ENCODE measurements at regions not wholly inside any gene's neighbourhood (a gene's known extent, or its start where the extent isn't known, plus 50 kb on each side); places are given as distances from the start of the nearest gene placed in this dataset.
A peak's percentile ranks its signal among the peaks of the same experiment; 100 is the strongest.
"Not testable (repeated sequence)": the region's sequence is repeated elsewhere in the genome, so short reads cannot be mapped to it uniquely, and the experiment has no call there.

DNA sequence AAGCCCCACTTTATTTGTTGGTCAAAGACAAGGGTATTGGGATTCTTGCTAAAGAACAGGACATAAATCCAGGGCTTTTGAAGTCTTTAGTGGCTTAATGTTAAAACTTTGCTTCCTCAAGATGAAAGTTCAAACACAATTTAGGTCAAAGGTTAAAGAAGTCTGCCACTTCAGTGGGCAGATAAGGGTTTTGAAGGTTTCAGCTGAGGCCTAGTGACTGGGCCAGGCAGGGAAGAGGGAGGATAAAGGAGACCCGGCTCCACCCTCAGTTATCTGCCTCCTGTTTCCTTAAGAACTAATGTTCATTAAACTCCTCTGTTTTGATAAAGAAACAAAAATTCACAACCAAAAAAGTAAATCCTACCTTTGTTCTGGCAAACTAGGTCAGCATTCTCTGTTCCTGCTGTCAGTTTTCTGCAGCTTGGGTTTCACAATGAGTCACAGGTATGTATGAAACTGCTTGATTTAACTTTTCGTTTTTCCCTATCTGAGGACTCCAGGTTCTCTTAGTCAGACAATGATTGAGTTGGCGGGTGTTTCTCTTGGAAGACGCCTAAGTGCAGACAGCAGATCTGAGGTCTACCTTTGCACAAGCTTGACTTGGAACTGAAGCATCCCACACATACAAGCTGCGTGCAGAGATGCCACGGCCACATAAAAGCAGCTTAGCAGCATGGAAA, 208.3 kb downstream of the EXOC5 start:
- DNase-seq, result no peak

DNA sequence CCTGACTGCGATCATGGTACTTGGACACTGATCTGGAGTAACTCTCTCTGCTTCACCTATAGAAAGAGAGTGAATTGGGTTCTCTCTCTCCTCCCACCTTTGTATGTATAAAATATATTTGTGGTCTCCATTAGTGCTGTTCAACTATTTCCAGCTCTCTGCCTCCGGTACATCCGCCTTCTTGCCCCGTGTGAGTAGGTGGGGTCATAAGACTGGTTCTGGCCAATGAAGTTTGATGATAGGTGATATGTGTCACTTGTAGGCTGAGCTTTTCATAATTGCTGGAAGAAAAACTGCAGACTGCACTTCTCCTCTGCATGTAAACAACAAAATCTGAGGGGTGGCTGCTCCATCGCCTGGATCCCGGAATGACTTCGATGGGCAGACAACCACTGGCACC, 210.4 kb downstream of the EXOC5 start:
- no peak for DNase-seq

DNA sequence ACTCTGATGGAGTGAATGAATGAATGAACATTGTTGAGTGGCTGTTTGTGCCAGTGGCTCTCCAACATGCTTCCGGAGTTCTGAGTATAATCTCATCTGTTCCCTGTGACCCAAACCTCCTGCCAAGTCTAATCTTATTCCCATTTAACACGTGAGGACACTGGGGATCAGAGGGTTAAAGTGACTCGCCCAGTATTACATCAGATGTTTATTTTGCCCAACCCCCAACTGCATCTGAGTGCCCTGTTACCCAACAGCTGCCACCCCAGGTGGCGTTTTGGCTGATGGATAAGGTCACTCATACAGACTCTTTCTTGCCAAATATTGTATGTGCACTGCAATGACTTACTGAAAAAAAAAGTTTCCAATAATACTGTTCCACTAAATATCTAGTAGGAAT, 210.9 kb downstream of the EXOC5 start:
- no peak for DNase-seq

GRCh38 chr14:57056522-57056921, 212.2 kb downstream of the EXOC5 start:
- not testable (repeated sequence) for DNase-seq

- DNase-seq, result no peak
Observed at GRCh38 chr14:57052705-57053302, 215.9 kb downstream of the EXOC5 start.

GRCh38 chr14:57051633-57052032, 217.1 kb downstream of the EXOC5 start:
- DNase-seq, result no peak

DNA sequence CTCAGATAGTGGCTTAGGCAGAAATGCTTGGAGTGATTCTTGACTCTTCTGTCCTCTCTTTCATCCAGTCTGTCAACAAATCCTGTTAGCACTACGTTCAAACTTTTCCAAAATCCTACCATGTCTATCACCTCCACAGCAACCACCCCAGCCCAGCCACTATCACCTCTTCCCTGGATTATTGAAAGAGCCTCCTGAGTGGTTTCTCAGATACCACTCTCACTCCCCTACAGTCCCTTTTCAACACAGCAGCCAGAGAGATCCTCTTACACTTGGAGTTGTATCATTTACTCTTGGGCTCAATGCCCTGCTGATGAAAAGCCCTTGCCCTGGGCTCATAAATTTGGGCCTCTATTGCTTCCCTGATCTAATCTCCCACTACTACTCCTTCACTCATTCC, 218.9 kb downstream of the EXOC5 start:
- no peak for DNase-seq

DNA sequence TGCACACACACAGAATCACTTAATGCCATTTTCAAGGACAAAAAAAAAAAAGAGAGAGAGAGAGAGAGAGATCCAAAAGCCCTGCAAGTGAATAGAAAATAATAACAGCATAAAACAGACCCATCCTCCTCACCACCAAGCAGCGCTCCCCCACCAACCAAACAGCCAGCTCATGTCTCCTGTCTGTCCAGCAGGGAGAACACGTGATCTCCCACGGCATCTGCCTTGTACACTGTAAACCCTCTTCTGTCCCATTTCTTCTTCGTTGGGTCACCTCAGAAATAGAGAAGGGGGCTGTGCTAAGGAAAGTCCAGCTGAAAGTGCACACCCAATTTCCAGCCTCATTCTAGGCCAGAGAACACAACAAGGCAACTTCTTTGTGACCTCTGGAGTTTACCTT, 222.5 kb downstream of the EXOC5 start:
- DNase-seq, result no peak

DNA sequence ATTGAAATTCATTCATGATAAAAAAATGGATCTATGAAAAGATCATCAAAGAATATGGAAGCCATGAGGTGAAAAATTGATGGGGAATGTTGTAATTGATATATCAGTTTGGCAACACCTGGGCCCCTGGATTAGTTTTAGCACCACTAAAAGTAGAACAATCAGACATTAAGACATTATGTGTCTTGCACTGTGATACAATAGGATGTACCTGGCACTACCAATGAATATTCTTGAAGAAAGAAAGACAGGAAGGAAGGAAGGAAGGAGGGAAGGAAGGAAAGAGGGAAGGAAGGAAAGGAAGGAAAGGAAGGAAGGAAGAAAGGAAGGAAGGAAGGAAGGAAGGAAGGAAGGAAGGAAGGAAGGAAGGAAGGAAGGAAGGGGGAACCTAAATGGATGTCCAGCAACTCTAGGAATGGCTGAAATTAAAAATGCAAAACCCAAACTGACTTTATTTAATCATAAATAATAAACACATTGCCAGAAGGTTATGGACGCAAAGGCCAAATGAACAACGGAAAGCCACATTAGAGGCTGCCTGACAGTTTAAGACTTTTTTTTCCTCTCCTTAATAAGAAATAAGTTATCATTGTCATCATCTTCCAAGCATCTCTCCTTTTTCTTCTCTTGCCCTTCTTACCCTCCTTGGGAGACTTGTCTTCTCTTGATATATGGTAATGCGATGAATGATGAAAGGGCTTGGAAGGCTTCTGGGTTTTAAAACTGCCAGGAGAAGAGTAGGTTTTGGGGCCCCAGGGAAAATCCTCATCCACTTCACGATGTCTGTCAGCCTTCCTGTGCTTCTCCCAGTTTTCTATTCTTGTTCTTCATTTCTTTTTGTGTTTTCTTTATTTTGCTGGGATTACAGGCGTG, 224.4 kb downstream of the EXOC5 start:
- not testable (repeated sequence) for DNase-seq

- no peak for DNase-seq
Observed at GRCh38 chr14:57038689-57039088, 228.4 kb upstream of the OTX2 start.

- DNase-seq, result no peak
Observed at GRCh38 chr14:57031474-57031873, 221.2 kb upstream of the OTX2 start.

DNA sequence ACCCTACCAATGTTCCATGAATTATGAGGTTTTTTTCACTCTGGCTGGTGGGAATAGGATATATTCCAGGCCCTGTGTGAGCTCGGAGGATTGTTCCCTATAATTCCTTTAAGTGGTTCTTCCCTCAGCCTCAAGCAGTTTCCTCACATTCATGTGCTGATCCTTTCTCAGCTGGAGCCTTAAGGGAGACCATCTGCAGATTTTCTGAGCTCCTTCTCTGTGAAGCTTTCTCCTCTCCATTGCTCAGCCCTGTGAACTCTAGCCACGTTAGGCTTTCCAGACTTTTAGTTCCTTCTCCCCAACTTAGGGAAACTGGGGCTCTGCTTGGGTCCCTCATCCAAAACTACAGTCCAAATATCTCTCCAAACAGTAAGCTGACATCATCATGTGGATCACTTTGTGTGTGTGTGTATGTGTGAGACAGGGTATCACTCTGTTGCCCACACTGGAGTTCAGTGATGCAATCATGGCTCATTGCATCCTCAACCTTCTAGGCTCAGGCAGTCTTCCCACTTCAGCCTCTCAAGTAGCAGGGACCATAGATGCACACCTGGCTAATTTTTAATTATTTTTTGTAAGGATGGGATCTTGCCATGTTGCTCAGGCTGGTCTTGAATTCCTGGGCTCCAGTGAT, 219.5 kb upstream of the OTX2 start:
- DNase-seq, result no peak

GRCh38 chr14:57025456-57025855, 215.2 kb upstream of the OTX2 start:
- no peak for DNase-seq

DNA sequence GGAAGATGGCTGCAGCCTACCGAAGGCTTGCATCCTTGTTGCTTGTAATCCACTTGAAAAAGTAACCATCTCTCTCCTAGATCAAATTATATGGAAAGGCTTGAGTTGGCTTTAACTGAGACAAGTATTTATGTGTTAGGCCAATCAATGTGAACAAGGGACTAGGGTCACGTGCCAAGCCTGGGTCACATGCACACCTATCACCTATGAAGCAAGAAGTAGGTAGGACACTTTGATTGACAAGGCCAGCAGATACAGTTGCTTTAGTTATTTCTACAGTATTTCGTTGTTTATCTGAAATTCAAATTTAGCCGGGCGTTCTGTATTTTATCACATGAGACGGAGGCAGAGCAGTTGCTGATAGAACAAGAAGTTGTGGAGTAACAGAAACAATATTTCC, 212.3 kb upstream of the OTX2 start:
- no peak for DNase-seq

DNA sequence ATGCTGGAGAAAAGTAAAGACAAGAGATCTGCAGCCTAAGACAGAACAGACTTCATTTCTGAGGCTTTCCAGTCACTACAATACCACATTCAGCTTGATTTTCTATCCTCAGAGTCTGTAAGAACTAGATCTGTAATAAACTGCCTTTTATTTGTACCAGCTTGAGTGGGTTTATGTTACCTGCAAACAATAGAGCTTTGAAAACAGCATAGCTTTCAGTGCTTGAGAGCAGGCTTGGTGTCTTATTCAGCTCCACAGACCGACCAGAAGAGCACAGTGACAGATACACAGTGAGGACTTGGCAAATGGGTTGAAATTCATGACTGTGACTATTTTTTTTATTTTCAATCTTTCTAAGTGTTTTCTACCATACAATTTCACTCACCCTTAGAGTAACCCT, 207.8 kb upstream of the OTX2 start:
- no peak for DNase-seq

DNA sequence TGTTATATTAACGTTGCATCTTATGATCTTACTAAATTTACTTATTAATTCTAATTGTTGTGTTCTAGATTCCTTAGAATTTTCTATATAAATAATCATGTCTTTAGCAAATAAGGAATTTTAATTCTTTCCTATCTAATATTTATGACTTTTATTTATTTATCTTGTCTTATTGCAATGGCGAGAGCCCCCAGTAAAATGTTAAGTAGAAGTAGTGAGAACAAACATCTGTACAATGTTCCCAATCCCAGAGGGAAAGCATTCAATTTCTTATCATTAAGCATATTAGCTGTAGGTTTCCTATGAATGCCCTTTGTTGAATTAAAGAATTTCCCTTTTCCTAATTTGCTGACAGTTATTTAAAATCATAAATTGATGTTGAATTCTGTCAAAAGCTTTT, 203.7 kb upstream of the OTX2 start:
- no peak for DNase-seq

DNA sequence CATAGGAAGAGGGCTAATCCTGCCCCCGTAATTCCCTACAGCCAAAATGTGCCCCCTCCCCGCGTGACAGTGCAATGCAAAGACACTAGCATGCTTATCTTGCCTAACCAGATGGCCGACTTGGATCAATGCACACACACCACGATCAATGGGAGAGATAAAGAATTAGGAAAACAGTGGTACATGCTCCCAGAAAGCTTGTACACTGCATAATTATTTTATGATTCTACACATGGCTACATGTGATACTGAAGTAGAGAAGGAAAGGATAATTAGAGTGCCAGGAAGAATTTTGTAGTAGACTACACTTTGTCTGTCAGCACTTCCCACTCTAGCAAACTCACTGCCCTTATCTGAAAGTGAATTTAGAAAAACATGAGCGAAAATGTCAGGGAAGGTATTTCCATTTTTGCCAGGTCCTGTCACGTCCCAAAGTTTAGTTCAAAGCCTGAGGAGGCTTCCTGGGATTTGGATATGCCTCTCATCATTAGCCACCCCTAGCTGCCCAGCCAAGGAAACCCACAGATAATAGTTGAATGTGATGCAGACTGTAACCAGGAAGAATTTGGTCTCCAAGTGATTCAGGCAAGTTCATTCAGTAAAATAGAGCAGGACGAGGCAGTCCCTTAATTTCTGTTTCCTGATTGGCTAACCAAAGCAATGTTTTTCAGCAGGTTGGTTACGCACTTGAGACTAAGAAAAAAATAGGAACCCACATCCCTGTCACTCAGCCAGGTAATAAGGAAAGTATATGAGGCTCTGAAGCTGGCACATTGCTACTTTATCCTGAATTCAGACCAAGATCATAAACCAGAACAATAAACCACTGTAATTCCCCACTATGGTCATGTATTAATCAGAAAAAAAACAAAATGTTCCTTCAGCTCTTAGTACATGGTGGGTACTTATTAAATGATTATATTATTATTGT, 199.6 kb upstream of the OTX2 start:
- DNase-seq, result peak; percentile 7

DNA sequence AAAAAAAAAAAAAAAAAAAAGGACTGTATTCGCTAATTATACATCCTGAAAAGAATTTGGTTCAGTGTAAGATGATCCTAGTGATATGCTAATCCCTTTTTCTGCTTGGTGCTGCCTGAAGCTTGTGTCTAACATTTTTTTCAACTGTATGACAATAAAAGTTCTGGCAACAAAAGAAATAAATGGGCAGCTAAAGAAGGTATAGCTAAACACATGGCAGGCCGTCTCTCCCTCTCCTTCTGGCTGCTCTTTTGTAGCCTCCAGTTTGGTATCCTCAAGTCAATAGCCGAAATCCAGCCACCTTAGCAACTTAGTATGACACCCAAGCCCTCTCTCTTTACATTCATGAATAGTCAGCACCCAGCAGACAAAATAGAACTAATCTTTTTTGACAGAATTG, 198.3 kb upstream of the OTX2 start:
- no peak for DNase-seq

- DNase-seq, result no peak
Observed at GRCh38 chr14:56998728-56999127, 188.4 kb upstream of the OTX2 start.

GRCh38 chr14:56996721-56997399, 186.6 kb upstream of the OTX2 start:
- no peak for DNase-seq

DNA sequence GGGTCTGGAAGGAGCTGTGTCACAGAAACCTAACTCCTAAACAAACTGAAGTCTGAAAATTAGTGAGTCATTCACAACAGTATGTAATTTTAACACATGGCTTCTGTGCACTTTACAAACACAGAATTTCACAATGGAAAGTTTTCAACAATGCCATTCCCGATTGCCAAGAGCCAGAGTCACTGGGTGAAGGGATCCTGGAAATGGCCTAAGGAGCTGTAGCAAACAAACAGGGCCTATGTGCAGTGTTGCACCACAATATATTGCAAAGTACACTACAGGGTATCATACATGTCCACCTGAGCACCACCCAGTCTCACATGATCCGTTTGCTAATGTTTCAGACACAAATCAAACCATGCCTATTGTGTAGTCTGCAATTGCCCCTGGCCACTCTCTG, 184.7 kb upstream of the OTX2 start:
- DNase-seq, result no peak

DNA sequence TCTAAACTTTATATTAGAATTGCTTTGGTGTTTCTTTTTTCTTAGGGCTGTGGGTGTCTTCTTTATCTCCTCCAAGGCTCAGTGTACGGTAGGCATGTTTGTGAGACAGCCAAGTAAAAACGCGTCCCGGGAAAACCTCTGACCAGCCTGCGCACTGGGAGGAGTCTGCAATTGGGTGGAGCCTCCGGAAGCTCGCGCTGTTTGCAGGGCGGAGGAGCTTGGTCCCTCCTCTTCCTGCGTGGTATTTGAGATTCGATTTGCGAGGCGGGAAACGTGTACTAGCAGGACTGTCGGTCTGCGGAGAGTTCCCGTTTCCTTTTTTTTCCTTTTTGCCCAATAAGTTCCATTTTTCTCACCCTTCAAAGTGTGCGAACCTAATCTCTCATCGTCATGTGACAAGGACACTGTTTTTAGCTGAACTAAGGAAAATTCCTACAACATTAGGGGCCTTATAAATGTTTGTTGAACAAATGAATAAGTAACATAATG, 182.1 kb upstream of the OTX2 start:
- no peak for DNase-seq

Data from midbrain (tissue), 1 donor.